Vagina (tissue), 2 donors: ENCODE measurements at regions not wholly inside any gene's neighbourhood (a gene's known extent, or its start where the extent isn't known, plus 50 kb on each side); places are given as distances from the start of the nearest gene placed in this dataset.

Experiments
- POLR2A ChIP-seq, 2 donors: fragments of 450-650 bp; IDR thresholded peaks; one replicate each; pipeline ENCODE4 v1.6.1; 2017; ENCODE audit warnings: antibody characterized with exemption in 2 of 2, mild to moderate bottlenecking in 2 of 2, moderate library complexity in 2 of 2
- TF ChIP-seq, protein P1 (sequence below), 3 experiments: fragments of 450-650 bp in 2 of 3; fragments of 200-600 bp in 1 of 3; sonication (generic) in 1 of 3; IDR thresholded peaks; one replicate each; pipeline ENCODE4 v1.5.1; 2017 to 2019; ENCODE audit warnings: antibody characterized with exemption in 3 of 3, mild to moderate bottlenecking in 2 of 3, moderate library complexity in 2 of 3

DNA sequence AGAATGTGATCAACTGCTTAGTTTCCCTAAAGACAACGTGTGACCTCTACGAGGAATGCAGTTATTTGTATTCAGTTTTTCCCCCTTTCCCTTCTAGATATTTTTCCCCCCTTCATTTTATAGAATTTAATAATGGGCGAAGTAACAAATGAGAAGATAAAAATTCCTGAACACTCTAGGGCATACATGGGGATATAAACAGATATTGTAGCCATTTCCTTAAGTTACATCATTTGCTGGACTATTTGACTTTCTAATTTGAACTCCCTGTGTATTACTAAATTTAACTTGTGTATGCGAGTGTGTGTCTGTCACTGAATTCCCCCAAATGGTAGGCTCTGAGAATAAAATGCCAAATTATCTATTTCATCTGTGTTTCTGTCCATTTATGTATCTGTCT lies 99.0 kb upstream of the ZFP64 start:
- TF ChIP-seq POLR2A (IDR thresholded peaks at IDR 0.05): no peak
- TF ChIP-seq, protein P1, sequence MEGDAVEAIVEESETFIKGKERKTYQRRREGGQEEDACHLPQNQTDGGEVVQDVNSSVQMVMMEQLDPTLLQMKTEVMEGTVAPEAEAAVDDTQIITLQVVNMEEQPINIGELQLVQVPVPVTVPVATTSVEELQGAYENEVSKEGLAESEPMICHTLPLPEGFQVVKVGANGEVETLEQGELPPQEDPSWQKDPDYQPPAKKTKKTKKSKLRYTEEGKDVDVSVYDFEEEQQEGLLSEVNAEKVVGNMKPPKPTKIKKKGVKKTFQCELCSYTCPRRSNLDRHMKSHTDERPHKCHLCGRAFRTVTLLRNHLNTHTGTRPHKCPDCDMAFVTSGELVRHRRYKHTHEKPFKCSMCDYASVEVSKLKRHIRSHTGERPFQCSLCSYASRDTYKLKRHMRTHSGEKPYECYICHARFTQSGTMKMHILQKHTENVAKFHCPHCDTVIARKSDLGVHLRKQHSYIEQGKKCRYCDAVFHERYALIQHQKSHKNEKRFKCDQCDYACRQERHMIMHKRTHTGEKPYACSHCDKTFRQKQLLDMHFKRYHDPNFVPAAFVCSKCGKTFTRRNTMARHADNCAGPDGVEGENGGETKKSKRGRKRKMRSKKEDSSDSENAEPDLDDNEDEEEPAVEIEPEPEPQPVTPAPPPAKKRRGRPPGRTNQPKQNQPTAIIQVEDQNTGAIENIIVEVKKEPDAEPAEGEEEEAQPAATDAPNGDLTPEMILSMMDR (IDR thresholded peaks at IDR 0.05): no peak
